ENCODE measurements at regions not wholly inside any gene's neighbourhood (a gene's known extent, or its start where the extent isn't known, plus 50 kb on each side); places are given as distances from the start of the nearest gene placed in this dataset.

- peaks cover 28% of the 10 kb centered on the region for H3K27me3 Mint-ChIP-seq
- H3K4me1 Mint-ChIP-seq (ENCODE audit: unreplicated experiment): peaks cover 5% of the 10 kb centered on the region
- H3K4me3 Mint-ChIP-seq: no peak overlapping the region
Observed at GRCh38 chr17:33814852-33815251, 440.2 kb upstream of the CCL2 start.

DNA sequence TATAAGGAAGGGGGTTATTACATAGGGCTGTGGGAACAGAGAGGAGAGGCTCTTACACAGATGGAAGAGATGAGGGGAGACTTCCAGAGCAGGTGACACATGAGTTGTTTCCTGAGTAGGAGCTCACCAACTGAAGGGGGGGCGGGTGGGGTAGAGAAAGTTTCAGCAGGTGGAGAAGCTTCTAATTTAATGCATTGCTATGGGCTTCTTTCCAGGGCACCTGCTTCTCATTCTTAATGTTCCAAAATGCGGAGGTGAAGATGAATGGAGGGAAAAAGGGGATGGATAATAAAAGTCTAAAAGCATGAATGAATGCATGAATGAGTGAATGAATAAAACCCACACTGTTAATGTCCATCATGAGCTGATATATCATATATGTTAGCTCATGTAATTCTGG, 439.0 kb upstream of the CCL2 start:
- Mint-ChIP-seq H3K27me3 (peaks cover 26% of the 10 kb centered on the region), H3K4me3 (no peak overlapping the region), H3K27ac (no peak overlapping the region), H3K4me1 (ENCODE audit: unreplicated experiment) (peaks cover 5% of the 10 kb centered on the region), H3K36me3 (no peaks in the 10 kb centered on the region), H3K9me3 (no peaks in the 10 kb centered on the region)
- TF ChIP-seq CTCF (conservative IDR thresholded peaks at IDR 0.05): no peak
- no peak for DNase-seq (ENCODE audit: extremely low spot score, unreplicated experiment)

More at GRCh38 chr17:33814852-33815251, 440.2 kb upstream of the CCL2 start:
- Mint-ChIP-seq H3K9me3 (no peaks in the 10 kb centered on the region), H3K27ac (no peak overlapping the region), H3K36me3 (no peaks in the 10 kb centered on the region)
- no peak for DNase-seq (ENCODE audit: extremely low spot score, unreplicated experiment)
- no peak for TF ChIP-seq CTCF (conservative IDR thresholded peaks at IDR 0.05)

- Mint-ChIP-seq H3K4me3 (no peak overlapping the region), H3K27me3 (peaks cover 23% of the 10 kb centered on the region), H3K27ac (no peak overlapping the region), H3K4me1 (ENCODE audit: unreplicated experiment) (peaks cover 2% of the 10 kb centered on the region), H3K9me3 (no peaks in the 10 kb centered on the region), H3K36me3 (no peaks in the 10 kb centered on the region)
- DNase-seq (ENCODE audit: extremely low spot score, unreplicated experiment): no peak
- TF ChIP-seq CTCF (conservative IDR thresholded peaks at IDR 0.05): no peak
Observed at GRCh38 chr17:33816842-33817617, 438.1 kb upstream of the CCL2 start.

DNA sequence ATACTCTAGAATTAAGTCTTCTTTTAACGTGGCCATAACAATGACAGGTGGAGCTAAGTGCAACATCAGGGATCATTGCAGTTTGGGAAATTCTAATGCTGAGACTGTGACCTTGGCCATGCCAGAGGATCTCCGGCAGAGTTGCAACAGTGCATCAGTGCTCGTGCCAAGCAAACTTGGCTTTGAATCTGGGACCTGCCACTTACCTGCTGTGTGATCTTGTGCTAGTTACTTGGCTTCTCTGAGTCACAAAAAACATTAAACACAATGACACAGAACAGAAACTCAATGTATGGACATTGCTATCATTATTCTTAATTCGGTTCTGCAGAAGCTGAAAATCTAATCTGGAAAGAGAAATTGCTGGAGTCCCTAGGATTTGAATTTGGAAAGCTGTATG, 435.5 kb upstream of the CCL2 start:
- H3K9me3 Mint-ChIP-seq: no peaks in the 10 kb centered on the region
- no peaks in the 10 kb centered on the region for H3K4me1 Mint-ChIP-seq (ENCODE audit: unreplicated experiment)
- no peak for DNase-seq (ENCODE audit: extremely low spot score, unreplicated experiment)
- H3K4me3 Mint-ChIP-seq: no peak overlapping the region
- peaks cover 37% of the 10 kb centered on the region for H3K27me3 Mint-ChIP-seq
- TF ChIP-seq CTCF (conservative IDR thresholded peaks at IDR 0.05): no peak
- no peaks in the 10 kb centered on the region for H3K36me3 Mint-ChIP-seq
- H3K27ac Mint-ChIP-seq: no peak overlapping the region

GRCh38 chr17:33832262-33832661, 422.8 kb upstream of the CCL2 start:
- Mint-ChIP-seq H3K4me1 (ENCODE audit: unreplicated experiment) (peaks cover 2% of the 10 kb centered on the region), H3K4me3 (no peak overlapping the region), H3K36me3 (no peaks in the 10 kb centered on the region), H3K9me3 (no peaks in the 10 kb centered on the region), H3K27ac (no peak overlapping the region), H3K27me3 (peaks cover 11% of the 10 kb centered on the region)
- no peak for DNase-seq (ENCODE audit: extremely low spot score, unreplicated experiment)
- no peak for TF ChIP-seq CTCF (conservative IDR thresholded peaks at IDR 0.05)
